Tibial nerve (tissue), 3 donors: ENCODE measurements at regions not wholly inside any gene's neighbourhood (a gene's known extent, or its start where the extent isn't known, plus 50 kb on each side); places are given as distances from the start of the nearest gene placed in this dataset.

Source experiments
- CTCF ChIP-seq, 5 experiments: fragments of 200-600 bp in 3 of 5; fragments of 450-650 bp in 2 of 5; sonication (generic) in 3 of 5; IDR thresholded peaks; one replicate each; pipeline ENCODE4 v1.5.1; 2016 to 2019; ENCODE audit warnings: antibody characterized with exemption in 5 of 5, mild to moderate bottlenecking in 3 of 5, moderate library complexity in 2 of 5
- POLR2A ChIP-seq, 2 donors: fragments of 450-650 bp; IDR thresholded peaks; one replicate each; pipeline ENCODE4 v1.6.1; 2017; ENCODE audit warnings: antibody characterized with exemption in 2 of 2, mild to moderate bottlenecking in 2 of 2, moderate library complexity in 2 of 2

GRCh38 chr7:115516341-115516740 is 514.2 kb downstream of the TFEC start:
- no peak for TF ChIP-seq CTCF (IDR thresholded peaks at IDR 0.05)
- no peak for TF ChIP-seq POLR2A (IDR thresholded peaks at IDR 0.05)
